WTC11 (cell line): ENCODE measurements at regions not wholly inside any gene's neighbourhood (a gene's known extent, or its start where the extent isn't known, plus 50 kb on each side); places are given as distances from the start of the nearest gene placed in this dataset.

Experiments used
- FOXK1 ChIP-seq: sonication (generic); formaldehyde crosslinking; IDR thresholded peaks from 2 replicates; pipeline ENCODE4 v1.8.0; 2022; ENCODE audit warnings: mild to moderate bottlenecking, moderate library complexity, missing genetic modification reagents
- FOXP1 ChIP-seq: sonication (generic); formaldehyde crosslinking; IDR thresholded peaks from 2 replicates; pipeline ENCODE4 v1.8.0; 2022; ENCODE audit warnings: missing genetic modification reagents, mild to moderate bottlenecking, moderate library complexity, borderline replicate concordance
- NR2C2 ChIP-seq: sonication (generic); formaldehyde crosslinking; IDR thresholded peaks from 2 replicates; pipeline ENCODE4 v1.8.0; 2022; ENCODE audit warnings: mild to moderate bottlenecking, missing genetic modification reagents
- TF ChIP-seq, protein P1 (sequence below): sonication (generic); formaldehyde crosslinking; IDR thresholded peaks from 2 replicates; pipeline ENCODE4 v1.8.0; 2022; ENCODE audit warnings: missing genetic modification reagents
- TF ChIP-seq, protein P2 (sequence below): fragments of 200-600 bp; IDR thresholded peaks from 2 replicates; pipeline ENCODE4 v1.8.0; 2022; ENCODE audit warnings: antibody characterized with exemption
- TF ChIP-seq, protein P3 (sequence below): sonication (generic); formaldehyde crosslinking; IDR thresholded peaks from 2 replicates; pipeline ENCODE4 v1.8.1; 2023; ENCODE audit warnings: mild to moderate bottlenecking, missing genetic modification reagents, moderate library complexity
- TF ChIP-seq, protein P4 (sequence below): sonication (generic); formaldehyde crosslinking; IDR thresholded peaks from 2 replicates; pipeline ENCODE4 v1.8.0; 2022; ENCODE audit warnings: mild to moderate bottlenecking, missing genetic modification reagents
- TF ChIP-seq, protein P5 (sequence below): fragments of 250-450 bp; sonication (Bioruptor Pico); IDR thresholded peaks from 2 replicates; pipeline ENCODE4 v1.9.0; 2021; ENCODE audit warnings: moderate library complexity, mild to moderate bottlenecking, inconsistent platforms, borderline replicate concordance

DNA sequence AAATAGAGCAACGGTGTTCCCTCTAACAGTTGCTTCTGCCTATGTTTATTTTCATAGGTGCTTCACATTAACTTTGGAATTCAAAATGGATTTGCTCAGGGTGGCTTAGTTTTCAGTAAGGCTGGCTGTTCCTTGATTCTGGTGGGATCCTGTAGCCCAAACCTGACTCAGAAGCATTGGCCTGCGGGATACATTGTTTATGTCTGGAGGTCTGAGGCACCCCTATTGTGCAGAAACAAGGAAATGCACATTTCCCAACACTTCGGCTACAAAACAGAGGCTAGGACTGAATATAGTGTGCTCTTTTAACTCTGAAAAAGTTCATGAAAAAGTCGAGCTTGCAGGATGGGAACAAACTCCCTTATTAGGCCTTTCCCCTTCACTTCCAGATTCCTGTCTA lies 133.8 kb upstream of the F3 start:
- TF ChIP-seq FOXK1 (CRISPR knock-in tag) (no peak), NR2C2 (CRISPR knock-in tag) (no peak), FOXP1 (CRISPR knock-in tag) (no peak)
- TF ChIP-seq, protein P1, sequence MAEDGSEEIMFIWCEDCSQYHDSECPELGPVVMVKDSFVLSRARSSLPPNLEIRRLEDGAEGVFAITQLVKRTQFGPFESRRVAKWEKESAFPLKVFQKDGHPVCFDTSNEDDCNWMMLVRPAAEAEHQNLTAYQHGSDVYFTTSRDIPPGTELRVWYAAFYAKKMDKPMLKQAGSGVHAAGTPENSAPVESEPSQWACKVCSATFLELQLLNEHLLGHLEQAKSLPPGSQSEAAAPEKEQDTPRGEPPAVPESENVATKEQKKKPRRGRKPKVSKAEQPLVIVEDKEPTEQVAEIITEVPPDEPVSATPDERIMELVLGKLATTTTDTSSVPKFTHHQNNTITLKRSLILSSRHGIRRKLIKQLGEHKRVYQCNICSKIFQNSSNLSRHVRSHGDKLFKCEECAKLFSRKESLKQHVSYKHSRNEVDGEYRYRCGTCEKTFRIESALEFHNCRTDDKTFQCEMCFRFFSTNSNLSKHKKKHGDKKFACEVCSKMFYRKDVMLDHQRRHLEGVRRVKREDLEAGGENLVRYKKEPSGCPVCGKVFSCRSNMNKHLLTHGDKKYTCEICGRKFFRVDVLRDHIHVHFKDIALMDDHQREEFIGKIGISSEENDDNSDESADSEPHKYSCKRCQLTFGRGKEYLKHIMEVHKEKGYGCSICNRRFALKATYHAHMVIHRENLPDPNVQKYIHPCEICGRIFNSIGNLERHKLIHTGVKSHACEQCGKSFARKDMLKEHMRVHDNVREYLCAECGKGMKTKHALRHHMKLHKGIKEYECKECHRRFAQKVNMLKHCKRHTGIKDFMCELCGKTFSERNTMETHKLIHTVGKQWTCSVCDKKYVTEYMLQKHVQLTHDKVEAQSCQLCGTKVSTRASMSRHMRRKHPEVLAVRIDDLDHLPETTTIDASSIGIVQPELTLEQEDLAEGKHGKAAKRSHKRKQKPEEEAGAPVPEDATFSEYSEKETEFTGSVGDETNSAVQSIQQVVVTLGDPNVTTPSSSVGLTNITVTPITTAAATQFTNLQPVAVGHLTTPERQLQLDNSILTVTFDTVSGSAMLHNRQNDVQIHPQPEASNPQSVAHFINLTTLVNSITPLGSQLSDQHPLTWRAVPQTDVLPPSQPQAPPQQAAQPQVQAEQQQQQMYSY, result no peak
- TF ChIP-seq, protein P2, sequence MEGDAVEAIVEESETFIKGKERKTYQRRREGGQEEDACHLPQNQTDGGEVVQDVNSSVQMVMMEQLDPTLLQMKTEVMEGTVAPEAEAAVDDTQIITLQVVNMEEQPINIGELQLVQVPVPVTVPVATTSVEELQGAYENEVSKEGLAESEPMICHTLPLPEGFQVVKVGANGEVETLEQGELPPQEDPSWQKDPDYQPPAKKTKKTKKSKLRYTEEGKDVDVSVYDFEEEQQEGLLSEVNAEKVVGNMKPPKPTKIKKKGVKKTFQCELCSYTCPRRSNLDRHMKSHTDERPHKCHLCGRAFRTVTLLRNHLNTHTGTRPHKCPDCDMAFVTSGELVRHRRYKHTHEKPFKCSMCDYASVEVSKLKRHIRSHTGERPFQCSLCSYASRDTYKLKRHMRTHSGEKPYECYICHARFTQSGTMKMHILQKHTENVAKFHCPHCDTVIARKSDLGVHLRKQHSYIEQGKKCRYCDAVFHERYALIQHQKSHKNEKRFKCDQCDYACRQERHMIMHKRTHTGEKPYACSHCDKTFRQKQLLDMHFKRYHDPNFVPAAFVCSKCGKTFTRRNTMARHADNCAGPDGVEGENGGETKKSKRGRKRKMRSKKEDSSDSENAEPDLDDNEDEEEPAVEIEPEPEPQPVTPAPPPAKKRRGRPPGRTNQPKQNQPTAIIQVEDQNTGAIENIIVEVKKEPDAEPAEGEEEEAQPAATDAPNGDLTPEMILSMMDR, result no peak
- TF ChIP-seq, protein P3, sequence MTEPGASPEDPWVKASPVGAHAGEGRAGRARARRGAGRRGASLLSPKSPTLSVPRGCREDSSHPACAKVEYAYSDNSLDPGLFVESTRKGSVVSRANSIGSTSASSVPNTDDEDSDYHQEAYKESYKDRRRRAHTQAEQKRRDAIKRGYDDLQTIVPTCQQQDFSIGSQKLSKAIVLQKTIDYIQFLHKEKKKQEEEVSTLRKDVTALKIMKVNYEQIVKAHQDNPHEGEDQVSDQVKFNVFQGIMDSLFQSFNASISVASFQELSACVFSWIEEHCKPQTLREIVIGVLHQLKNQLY, result no peak
- TF ChIP-seq, protein P4, sequence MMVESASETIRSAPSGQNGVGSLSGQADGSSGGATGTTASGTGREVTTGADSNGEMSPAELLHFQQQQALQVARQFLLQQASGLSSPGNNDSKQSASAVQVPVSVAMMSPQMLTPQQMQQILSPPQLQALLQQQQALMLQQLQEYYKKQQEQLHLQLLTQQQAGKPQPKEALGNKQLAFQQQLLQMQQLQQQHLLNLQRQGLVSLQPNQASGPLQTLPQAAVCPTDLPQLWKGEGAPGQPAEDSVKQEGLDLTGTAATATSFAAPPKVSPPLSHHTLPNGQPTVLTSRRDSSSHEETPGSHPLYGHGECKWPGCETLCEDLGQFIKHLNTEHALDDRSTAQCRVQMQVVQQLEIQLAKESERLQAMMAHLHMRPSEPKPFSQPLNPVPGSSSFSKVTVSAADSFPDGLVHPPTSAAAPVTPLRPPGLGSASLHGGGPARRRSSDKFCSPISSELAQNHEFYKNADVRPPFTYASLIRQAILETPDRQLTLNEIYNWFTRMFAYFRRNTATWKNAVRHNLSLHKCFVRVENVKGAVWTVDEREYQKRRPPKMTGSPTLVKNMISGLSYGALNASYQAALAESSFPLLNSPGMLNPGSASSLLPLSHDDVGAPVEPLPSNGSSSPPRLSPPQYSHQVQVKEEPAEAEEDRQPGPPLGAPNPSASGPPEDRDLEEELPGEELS (CRISPR knock-in tag), result no peak
- TF ChIP-seq, protein P5, sequence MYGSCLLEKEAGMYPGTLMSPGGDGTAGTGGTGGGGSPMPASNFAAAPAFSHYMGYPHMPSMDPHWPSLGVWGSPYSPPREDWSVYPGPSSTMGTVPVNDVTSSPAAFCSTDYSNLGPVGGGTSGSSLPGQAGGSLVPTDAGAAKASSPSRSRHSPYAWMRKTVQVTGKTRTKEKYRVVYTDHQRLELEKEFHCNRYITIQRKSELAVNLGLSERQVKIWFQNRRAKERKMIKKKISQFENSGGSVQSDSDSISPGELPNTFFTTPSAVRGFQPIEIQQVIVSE (CRISPR knock-in tag), result no peak
